IPS-NIHi11 (cell line): ENCODE measurements at regions not wholly inside any gene's neighbourhood (a gene's known extent, or its start where the extent isn't known, plus 50 kb on each side); places are given as distances from the start of the nearest gene placed in this dataset.
"Not testable (repeated sequence)": the region's sequence is repeated elsewhere in the genome, so short reads cannot be mapped to it uniquely, and the experiment has no call there.

Experiments used
- DNase-seq: peaks from one replicate; pipeline ENCODE4 v3.0.0; 2012; ENCODE audit warnings: mixed read lengths, low spot score

DNA sequence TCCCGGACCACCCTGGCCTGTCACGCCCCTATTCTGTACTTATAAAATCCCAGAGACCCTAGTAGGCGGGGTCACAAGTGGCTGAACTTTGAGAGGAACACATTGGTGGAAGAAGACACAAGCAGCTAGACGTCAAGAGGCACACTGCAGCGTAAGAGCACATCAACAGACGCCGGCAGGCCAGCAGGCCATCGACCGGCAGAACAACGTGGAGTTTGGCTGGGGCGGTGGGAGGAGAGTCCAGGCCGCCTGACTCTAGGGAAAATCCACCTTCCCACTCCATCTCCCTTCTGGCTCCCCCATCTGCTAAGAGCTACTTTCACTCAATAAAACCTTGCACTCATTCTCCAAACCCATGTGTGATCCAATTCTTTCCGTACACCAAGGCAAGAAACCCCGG is 601.8 kb upstream of the CDH2 start:
- no peak for DNase-seq

DNA sequence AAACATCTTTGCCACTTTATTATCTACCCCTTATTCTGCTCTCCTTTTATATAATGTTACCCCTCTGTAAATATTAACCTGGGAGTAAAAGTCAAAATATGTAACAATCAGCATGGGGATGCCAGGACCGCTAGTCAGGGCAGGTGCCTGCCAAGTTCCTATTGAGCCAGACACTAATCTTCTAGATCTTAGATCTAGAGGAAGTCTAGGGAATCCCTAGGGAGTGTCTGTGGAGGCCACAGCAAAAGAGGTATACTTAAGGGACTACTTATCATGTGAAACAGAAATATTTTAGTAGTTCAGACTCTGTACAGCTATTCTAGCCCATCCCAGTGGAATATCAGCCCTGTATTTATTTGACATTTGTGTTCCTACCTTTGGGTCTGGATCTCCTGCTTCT is 600.8 kb upstream of the CDH2 start:
- DNase-seq: no peak

DNA sequence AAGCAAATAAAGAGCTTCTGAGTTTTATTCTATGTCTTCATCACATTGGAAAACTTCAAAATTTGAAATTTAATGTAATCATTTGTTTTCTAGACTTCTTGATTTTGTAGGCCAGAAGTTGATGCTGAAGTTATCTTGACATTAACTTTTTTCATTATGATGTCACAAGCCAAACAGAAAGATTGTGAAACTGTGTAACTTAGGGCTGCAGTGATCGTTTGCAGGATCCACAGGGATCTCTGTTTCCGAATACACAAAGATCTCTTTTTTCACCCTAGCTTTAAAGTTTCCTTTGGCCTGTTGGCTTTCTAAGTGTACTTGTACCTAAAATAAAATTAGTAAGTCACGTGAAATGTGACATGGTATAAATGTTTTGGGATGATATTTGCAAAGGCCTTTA is 594.9 kb upstream of the CDH2 start:
- DNase-seq: no peak

DNA sequence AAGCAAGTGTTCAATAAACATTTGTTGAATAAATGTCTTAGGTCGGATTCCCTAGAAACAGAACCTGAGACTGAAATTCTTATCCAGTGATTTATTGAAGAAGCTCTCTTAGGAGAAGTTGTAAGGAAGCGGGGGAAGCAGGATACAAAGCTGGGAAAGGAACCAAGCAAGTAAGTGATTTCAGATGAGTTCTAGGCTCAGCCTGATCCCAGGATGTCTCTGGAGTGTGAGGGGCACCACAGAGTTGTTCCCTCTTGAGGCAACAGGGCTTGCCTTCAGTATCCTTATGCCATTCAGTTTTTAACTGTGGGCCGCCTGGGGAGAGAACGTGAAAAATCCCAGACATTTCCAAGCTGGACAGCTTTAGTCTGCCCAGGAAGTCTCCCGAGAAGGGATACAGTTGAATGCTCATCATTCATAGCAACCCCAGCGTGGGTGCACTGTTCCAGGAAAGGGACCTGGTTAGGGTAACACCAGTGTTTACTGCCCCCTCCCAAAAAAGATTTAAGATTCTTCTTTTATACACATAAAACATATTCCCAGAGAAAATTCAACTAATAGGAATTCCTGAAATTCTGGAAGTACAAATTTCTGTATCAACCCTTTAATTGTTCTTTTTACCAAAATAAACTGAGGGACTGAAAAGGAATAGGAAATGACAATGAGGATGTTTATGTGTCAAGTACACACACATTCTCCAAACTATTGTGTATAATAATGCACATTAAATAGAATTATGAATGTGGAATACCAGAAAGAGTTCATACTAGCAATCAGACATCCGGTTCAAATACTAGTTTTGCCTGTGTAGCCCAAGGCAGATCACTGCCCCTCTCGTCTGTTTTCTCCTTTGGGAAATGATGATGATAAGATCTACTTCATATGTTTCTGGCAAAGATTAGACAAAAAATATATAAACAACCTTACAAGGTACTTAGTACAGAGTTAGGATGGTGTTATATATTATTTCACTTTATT is 592.1 kb upstream of the CDH2 start:
- no peak for DNase-seq

DNA sequence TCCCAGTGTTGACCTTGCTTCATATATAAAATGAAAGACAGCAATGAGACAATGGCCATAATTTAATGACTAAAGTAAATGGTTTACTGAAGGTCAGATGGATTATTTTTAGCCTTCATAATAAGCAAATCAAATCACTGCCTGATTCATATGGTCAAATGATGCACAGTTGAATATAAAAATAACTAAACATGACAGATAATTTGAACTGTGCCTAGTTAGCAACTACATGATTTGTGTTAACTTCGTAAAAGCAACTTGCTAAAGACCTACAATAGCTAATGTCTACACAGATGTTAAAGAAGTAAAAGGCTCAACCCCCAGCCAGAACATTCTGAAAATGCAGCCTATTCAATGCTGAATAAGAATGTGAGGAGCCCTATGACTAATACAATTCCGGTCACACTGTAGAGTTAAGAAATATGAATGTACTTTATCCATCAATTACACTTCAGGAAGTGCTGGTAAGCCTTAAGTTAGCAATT is 590.8 kb upstream of the CDH2 start:
- DNase-seq: no peak

DNA sequence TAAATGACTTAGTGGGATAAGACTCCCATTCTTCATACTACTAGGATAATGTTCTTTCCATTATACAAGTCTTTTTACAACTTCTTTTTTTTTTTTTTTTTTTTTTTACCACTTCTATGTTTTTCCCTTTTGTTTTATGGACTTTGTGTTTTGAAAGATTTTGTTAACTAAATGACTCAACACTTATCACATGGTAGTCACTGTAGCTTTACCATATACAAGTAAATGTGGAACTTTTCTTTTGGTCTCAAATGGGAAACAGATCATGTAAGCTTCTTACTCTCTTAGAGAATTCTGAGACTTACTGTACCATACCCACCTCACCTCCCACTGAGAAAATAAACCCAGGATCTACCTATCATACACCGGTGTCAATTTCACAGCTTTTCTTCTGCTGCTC is 590.3 kb upstream of the CDH2 start:
- no peak for DNase-seq

DNA sequence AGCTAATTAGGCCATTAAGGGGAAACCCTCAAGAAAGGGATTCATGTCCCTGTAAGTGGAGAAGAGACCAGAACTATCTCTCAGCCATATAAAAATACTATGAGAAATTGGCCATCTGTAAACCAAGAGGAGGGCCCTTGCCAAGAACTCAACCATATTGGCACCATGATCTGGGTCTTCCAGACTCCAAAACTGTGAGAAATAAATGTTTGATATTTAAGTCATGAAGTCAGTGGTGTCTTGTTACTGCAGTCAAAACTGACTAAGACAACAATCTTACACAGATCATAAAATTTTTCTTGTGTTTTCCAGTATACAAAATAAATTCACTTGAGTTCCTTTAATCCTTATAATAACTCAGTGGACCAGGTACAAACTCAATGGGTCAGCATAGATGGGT is 589.8 kb upstream of the CDH2 start:
- no peak for DNase-seq

DNA sequence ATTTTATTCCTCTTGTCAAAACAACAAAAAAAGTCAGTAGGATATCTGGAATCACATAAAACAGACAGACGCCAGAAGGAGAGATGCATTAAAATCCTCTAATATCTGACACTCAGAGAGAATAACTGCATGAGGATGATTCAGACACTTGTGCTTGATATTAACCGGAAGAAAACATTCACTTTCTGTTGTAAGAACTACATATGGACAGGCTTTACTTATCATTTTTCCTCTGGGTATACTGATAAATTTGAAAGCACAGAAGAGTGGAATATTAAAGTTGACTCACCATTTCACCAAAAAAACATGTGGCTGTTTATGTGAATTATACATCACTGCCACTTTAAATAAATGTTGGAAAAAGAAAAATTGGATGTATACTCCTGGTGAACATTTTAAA is 589.1 kb upstream of the CDH2 start:
- DNase-seq: no peak

DNA sequence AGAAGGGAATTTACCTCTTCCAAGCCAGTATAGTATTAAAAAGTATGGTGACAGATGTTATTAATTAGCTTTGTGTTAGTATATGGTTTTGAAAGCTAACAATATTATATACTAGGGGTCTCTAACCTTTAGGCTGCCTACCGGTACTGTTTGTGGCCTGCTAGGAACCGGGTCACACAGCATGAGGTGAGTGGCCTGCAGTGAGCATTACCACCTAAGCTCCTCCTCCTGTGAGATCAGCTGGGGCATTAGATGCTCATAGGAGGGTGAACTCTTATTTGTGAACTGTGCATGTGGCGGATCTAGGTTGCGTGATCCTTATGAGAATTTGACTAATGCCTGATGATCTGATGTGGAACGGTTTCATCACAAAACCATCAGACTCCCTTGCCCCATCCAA is 583.4 kb upstream of the CDH2 start:
- no peak for DNase-seq

DNA sequence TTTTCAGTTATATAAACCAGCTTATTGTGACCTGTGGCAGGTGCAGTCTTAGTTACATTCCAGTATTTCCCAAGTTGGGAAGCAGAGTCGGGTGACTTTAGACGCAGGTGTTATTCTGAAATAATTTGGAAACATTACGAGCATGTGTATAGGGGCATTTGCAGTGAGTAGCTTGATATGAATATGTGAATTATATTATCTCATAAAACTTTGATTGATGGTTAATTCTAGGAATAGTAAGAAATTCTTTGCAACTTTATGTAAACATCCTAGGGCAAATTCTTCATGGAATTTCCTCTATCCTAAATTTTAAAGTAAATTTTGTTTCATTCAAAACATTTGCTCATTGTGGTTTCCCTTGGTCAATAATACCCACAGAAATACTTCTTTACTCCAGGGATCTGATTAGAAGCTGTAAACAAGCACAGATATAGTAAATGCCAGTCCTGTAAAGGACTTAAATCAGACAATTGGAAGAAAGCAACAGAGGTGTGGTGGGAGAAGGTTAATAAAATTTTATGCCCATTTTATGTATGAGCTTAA is 580.6 kb upstream of the CDH2 start:
- no peak for DNase-seq

DNA sequence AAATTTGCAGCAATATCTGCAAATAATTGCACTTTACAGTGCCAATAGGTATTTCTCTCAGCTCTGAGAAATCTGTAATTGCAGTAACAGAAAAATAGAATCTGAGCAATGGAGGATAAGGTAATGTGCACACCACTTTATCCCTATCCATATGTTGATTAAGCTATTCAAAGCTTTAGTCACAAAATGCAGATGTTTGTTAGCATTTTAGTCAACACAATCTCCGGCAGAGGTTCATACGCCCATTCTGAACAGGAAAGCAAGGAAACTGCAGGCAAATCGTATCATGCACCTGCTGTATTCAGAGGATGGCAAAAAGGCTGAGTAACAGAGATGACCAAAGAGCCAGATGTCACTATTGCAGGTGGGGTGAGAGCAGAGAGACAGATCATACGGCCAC is 566.2 kb upstream of the CDH2 start:
- no peak for DNase-seq

DNA sequence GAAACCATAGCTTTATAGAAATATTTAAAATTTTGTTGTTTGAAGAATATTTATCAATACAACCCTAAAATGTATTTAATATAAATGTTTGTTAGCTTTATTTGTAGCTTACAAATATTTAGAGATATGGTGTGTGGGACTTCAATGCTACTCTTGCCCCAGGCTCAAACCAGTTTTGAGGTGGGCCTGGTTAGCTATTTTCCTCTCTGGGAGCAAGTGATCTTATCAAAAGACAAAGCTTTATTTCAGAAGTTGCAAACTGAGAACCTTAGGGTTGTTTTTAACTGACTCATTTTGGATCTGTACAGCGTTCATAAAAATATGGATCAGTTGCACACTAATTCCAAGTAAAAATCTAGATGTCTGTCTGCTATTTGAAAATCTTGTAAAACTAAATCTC is 563.6 kb upstream of the CDH2 start:
- no peak for DNase-seq

DNA sequence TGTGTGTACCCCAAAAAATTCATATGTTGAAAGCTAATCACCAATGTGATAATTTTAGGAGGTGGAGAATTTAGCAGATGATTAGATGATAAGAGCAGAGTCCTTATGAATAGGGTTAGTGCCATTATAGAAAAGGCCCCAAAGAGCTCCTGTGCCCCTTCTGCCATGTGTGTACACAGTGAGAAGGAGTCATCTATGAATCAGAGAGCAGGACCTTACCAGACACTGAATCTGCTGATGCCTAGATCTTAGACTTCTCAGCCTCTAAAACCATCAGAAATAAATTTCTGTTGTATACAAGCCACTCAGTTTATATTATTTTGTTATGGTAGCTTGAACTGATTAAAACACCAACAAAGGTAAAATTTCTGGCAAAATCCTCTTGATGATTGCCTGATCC is 560.0 kb upstream of the CDH2 start:
- no peak for DNase-seq

DNA sequence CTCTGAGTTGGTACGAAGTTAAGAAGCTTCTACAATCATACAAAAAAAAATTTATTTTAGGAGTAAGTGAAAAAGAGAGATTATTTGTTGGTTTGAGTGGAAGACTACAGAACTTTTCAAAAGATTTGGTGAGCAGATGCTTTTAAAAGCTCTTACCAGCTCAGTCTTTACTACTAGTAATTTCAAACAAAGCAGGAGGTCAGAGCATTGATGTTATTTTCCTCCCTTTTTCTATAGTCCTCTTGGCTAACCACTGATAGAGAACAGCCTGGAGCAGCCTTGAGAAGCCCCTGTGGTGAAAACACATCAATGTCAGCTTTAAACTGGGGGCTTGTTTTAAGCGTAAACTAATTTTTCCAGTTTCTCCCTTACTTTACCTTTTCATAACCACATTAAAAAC is 559.3 kb upstream of the CDH2 start:
- DNase-seq: no peak

DNA sequence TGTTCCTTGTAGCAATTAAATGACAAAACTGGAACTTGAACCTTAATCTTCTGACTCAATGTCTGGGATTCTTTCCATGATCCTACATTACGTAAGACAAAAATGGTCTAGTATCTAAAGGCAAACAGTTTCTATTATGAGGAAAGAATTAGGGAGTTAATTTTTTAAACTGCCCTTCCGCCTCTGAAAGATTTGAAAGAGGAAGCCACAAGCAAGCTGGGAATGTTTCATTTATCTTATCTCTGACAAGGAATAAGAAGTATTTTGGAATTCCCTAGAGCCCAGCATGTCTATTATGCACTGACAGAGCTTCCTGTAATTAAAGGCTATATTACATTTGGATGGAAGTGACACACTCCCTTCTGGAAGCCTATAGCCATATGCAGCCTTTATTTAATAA is 558.8 kb upstream of the CDH2 start:
- no peak for DNase-seq

DNA sequence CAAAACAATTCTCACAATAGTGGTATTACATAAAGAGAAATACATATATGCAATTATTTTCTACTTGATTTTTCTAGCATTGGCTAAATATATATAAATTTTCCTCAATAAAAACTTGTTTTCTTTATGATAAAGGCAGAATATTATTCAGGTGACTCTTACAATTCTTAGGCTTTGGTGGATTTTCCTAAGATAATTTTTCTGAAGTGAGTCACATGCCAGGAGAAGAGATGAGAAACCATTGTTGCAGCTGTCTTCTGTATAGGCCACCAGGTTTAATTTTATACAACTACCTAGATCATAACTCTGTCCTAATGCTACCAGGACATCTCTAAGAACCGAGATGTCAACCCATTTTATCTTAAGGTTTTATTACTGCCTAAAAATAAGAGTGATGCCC is 552.4 kb upstream of the CDH2 start:
- DNase-seq: no peak

DNA sequence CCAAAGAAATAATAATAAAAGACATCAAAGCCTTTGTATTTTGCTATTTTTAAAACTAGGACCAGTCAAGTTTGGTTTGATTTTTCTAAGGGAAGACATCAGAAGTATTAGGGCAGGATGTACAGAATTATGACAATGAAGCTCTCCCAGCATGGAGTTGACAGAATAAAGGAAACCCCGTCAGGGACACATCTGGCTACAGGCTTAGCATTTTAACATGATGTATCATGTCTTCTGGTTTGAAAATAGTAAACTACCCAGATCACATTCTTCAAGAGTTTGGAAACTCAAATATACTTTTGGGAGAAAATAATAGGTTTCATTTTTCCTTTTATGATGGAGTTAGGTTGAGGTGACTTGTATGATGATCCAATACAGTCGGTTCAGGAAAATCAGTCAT is 552.0 kb upstream of the CDH2 start:
- no peak for DNase-seq

DNA sequence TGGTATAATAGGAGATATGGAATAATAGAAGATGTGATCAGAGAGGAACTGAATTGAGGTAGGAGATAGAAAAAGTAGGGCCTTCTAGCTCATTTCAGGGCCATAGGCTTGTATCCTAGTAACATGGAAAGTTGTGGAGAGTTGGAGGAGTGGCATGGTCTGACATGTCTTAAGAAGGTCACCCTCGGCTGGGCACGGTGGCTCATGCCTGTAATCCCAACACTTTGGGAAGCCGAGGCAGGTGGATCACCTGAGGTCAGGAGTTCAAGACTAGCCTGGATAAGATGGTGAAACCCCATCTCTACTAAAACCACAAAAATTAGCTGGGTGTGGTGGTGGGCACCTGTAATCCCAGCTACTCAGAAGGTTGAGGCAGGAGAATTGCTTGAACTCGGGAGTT is 550.3 kb upstream of the CDH2 start:
- DNase-seq: not testable (repeated sequence)

DNA sequence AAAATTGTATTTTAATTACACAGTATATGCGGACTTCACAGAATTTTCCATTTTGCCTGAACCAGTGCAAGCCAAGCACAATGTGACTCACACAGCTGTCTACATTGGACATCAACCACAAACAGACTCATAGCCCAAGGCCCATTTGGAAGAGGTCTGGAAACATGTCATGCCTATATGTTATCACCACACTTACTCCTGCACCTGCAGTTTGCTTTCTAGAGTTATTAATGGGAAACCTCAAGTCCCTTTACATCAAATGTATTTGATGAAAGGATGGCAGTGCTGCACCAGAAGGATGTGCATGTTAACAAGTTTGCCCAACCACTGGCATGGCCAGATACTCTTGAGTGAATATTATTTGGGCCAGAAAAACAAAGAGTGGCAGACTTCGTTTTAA is 548.9 kb upstream of the CDH2 start:
- no peak for DNase-seq

DNA sequence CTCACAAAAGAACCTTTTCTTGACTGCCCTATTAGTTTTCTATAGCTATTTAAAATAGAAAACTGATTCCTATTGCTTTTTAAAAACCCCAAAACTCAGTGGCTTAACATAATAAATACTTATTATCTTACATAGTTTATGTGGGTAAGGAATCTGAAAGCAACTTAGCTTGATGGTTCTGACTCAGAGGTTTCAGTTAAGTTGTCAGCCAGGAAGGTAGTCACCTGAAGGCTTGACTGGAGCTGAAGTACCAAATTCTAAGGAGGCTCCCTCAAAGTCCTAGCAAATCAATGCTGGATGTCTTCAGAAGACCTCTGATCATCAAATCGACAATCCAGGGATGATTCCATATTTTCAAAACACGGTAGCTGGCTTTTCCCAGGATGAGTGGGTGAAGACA is 546.6 kb upstream of the CDH2 start:
- DNase-seq: no peak

DNA sequence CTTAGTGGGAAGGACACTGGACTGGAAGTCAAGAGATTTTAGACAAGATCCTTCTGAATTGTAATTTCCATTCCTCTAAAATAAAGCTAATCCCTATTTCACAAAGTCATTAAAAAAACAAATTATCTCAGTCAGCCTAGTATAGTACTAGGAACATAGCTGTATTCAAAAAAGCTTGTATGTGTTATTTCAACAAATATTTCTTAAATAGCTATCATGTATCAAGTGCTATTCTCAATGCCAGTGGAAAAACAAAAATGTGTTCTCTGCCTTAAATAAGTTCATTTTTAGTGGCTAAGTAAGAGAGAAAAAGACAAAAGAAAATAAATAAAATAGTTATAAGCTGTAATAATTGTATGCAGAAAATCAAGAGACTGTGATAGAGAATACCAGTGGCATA is 541.8 kb upstream of the CDH2 start:
- DNase-seq: no peak

DNA sequence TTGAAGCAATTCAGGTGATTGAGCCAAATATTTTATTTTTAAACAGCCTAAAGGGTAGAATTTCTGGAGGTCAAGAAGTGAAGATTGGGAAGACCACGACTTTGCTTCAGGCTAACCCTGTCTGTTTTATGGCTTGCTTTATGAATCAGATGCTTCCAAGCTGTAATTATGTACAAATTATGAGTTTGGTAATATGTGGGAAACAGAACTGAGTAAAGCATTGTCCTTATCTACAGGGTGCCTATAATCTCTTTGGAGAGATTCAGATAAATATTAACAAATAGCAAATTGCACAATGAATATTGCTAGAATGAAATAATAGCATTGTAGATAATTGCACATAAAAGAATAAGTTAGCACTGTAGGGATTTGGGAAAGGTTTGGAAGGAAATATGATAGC is 539.4 kb upstream of the CDH2 start:
- DNase-seq: no peak

DNA sequence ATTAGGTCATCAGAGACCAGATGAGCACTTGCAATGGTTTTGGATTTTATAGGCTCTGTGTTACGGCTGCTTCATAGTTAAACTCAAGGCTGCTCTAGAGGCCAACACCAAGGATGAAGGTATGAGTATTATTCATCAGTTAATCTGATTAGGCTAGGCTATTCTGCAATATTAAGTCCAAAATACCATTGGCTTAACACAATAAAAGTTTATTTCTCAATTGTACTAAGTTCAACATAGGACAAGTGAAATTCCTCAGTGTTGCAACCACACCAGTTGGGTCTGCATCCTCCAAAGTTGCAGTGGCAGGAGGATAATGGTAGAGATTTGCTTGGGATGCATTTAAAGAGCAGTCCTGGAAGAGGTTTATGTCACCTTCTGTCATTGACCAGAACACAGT is 538.3 kb upstream of the CDH2 start:
- no peak for DNase-seq

DNA sequence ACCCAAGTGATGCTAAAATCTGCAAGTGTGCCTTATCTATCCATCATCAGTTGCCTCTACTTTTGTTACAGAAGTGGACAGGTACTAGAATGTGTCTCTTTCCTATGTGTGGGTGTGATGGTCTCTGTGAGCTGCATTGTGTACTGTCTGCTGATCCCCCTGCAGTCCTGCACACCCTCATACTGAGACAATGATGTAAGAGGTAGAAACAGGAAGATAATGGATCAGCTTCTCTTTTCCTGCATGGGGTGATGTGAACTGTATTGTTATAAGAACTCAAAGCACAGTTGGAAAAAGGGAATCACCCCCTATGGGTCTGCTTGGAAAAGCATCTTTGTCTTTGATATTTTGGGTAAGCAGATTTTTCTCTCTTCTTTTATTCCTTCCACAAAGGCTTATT is 537.6 kb upstream of the CDH2 start:
- DNase-seq: no peak
